Kidney epithelial cell (primary cell): ENCODE measurements at regions not wholly inside any gene's neighbourhood (a gene's known extent, or its start where the extent isn't known, plus 50 kb on each side); places are given as distances from the start of the nearest gene placed in this dataset.

Source experiments
- DNase-seq: peaks from one replicate; pipeline ENCODE4 v3.0.0-alpha.2; 2010; ENCODE audit warnings: low read depth
- H3K27me3 ChIP-seq: 2 replicates; pipeline ENCODE4 v1.6.0; 2011; ENCODE audit warnings: low read length; ENCODE audit not compliant: control insufficient read depth, insufficient read depth
- H3K36me3 ChIP-seq: 2 replicates; pipeline ENCODE4 v1.5.1; 2011; ENCODE audit warnings: low read length; ENCODE audit not compliant: control insufficient read depth, insufficient read depth
- H3K4me3 ChIP-seq: 2 replicates; pipeline ENCODE4 v1.5.1; 2011; ENCODE audit warnings: low read depth, mild to moderate bottlenecking, control low read depth, low read length
- TF ChIP-seq, protein P1 (sequence below): IDR thresholded peaks from 2 replicates; pipeline ENCODE4 v1.5.1; 2011; ENCODE audit warnings: mild to moderate bottlenecking, moderate library complexity, low read length, control low read depth, inconsistent platforms; ENCODE audit not compliant: insufficient read depth, poor library complexity, severe bottlenecking

GRCh38 chr17:53490447-53490968 lies 332.2 kb upstream of the KIF2B start:
- DNase-seq: no peak
- H3K27me3 ChIP-seq: no peaks in the 10 kb centered on the region
- TF ChIP-seq, protein P1, sequence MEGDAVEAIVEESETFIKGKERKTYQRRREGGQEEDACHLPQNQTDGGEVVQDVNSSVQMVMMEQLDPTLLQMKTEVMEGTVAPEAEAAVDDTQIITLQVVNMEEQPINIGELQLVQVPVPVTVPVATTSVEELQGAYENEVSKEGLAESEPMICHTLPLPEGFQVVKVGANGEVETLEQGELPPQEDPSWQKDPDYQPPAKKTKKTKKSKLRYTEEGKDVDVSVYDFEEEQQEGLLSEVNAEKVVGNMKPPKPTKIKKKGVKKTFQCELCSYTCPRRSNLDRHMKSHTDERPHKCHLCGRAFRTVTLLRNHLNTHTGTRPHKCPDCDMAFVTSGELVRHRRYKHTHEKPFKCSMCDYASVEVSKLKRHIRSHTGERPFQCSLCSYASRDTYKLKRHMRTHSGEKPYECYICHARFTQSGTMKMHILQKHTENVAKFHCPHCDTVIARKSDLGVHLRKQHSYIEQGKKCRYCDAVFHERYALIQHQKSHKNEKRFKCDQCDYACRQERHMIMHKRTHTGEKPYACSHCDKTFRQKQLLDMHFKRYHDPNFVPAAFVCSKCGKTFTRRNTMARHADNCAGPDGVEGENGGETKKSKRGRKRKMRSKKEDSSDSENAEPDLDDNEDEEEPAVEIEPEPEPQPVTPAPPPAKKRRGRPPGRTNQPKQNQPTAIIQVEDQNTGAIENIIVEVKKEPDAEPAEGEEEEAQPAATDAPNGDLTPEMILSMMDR: no peak
- H3K36me3 ChIP-seq: no peaks in the 10 kb centered on the region
- no peak overlapping the region for H3K4me3 ChIP-seq

DNA sequence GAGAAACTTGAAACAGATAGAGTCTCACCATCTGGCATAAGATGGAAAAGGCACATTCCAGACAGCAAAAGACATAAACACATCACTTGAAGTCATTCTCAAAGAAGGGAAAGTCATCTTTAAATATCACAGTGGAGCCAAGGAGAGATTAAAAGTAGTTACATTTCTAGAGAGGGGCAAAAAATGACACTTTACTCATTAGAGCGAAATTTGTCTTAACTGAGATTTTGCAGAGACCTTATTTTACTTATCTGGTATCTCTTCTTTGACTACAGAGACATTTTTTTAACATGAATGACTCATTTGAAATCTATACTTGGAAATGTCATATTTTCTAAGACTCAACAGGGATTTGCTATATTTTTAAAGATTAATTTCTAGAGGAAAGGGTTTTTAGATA lies 339.0 kb upstream of the KIF2B start:
- H3K36me3 ChIP-seq: no peaks in the 10 kb centered on the region
- DNase-seq: no peak
- no peaks in the 10 kb centered on the region for H3K27me3 ChIP-seq
- TF ChIP-seq, protein P1: no peak
- no peak overlapping the region for H3K4me3 ChIP-seq

DNA sequence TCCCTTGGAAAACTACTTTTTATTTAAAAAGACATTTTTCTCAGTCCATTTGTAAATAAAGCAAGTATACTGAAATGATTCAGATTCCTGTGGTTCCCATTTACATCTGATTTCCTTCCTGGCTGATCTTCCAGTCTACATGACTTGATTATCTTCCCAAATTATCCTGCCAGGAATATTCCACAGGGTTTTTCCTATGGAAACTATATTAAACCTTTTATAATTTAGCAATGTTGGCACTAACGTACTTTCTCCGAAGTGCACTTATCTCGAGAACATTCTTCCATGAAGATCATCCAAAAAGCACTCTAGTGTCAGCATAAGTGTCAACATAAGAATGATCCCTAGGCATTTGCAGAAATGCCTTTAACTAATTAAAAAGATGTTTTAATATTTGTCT lies 347.7 kb upstream of the KIF2B start:
- Histone ChIP-seq H3K36me3 (no peaks in the 10 kb centered on the region), H3K27me3 (no peaks in the 10 kb centered on the region), H3K4me3 (no peak overlapping the region)
- TF ChIP-seq, protein P1: no peak
- no peak for DNase-seq

DNA sequence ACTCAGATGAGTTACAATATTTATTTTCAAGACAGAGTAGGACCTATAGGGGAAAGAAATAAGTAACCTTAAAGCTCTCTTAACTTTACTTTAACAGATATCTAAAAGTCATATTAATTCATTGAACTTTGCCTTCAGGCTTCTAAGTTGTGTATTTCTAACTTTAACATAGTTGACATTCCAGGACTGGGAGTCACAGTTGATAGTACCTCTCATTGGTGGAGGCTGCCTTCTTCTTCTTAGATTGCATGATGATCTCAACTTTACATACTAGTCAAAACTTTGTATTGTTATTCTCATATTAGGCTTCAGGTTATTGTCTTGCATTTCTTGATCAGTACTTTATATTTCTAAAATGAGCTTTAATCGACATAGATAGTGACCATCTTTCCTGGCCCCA lies 350.1 kb upstream of the KIF2B start:
- no peak for DNase-seq
- TF ChIP-seq, protein P1: no peak
- Histone ChIP-seq H3K4me3 (no peak overlapping the region), H3K36me3 (no peaks in the 10 kb centered on the region), H3K27me3 (no peaks in the 10 kb centered on the region)

- no peak overlapping the region for H3K4me3 ChIP-seq
- no peaks in the 10 kb centered on the region for H3K36me3 ChIP-seq
- TF ChIP-seq, protein P1: no peak
- H3K27me3 ChIP-seq: no peaks in the 10 kb centered on the region
- DNase-seq: no peak
Measured at GRCh38 chr17:53471514-53471913, 351.2 kb upstream of the KIF2B start.

- TF ChIP-seq, protein P1: no peak
- Histone ChIP-seq H3K27me3 (no peaks in the 10 kb centered on the region), H3K4me3 (no peak overlapping the region), H3K36me3 (no peaks in the 10 kb centered on the region)
- no peak for DNase-seq
Measured at GRCh38 chr17:53470626-53471025, 352.1 kb upstream of the KIF2B start.
